ENCODE measurements at regions not wholly inside any gene's neighbourhood (a gene's known extent, or its start where the extent isn't known, plus 50 kb on each side); places are given as distances from the start of the nearest gene placed in this dataset.

- H3K36me3 ChIP-seq (replicated peaks in 1 of 2; ENCODE audit: control insufficient read depth in 1 of 2, insufficient read depth in 2 of 2, low read length in 1 of 2): no peaks in the 10 kb centered on the region
- 10% methylated on average over 2 of the region's 2 CpGs for WGBS (ENCODE audit: low lambda C conversion rate)
These were observed 106.0 kb upstream of the TRIM24 start for GRCh38 chr7:138354066-138354465.

GRCh38 chr7:138355254-138355653 is 104.8 kb upstream of the TRIM24 start:
- no peak overlapping the region for H3K9ac ChIP-seq
- H3K4me3 ChIP-seq (ENCODE audit: low read depth in 2 of 2, low read length in 1 of 2): no peak overlapping the region
- H3K79me2 ChIP-seq (ENCODE audit: insufficient read depth): no peaks in the 10 kb centered on the region
- H3K27me3 ChIP-seq (ENCODE audit: insufficient read depth): no peaks in the 10 kb centered on the region
- H3K9me2 ChIP-seq: no peaks in the 10 kb centered on the region
- no peaks in the 10 kb centered on the region for H3K4me1 ChIP-seq (ENCODE audit: control insufficient read depth in 1 of 2, insufficient read depth in 2 of 2, low read depth in 1 of 2, low read length in 1 of 2)
- CTCF ChIA-PET: interaction anchor here (0.9 to 1.8 kb wide), 3 partner anchors 9 to 11 kb away, joined by 3 to 7 read pairs (median 3); no protein-coding TSS in a partner anchor
- DNase-seq: no peak
- H4K20me1 ChIP-seq (ENCODE audit: insufficient read depth): no peaks in the 10 kb centered on the region
- 15% methylated on average over 3 of the region's 3 CpGs for WGBS (ENCODE audit: low lambda C conversion rate)
- POLR2A ChIA-PET: no interaction called here
- H3F3A ChIP-seq (replicated peaks; ENCODE audit: insufficient read depth): no peaks in the 10 kb centered on the region
- no peak overlapping the region for H3K4me2 ChIP-seq
- TF ChIP-seq FOSL2 (IDR thresholded peaks at IDR 0.05; ENCODE audit: borderline replicate concordance, low read depth): no peak
- TF ChIP-seq NRF1 (IDR thresholded peaks at IDR 0.05; ENCODE audit: low read depth, low read length): no peak
- TF ChIP-seq EZH2phosphoT487 (IDR thresholded peaks at IDR 0.05; ENCODE audit: borderline replicate concordance, low read depth): no peak
- TF ChIP-seq USF1 (IDR thresholded peaks at IDR 0.05; ENCODE audit: borderline replicate concordance, low read depth): no peak
- TF ChIP-seq RCOR1 (IDR thresholded peaks at IDR 0.05; ENCODE audit: low read length): no peak
- no peak for TF ChIP-seq FOXM1 (IDR thresholded peaks at IDR 0.05; ENCODE audit: low read depth)
- no peak for TF ChIP-seq ELF1 (IDR thresholded peaks at IDR 0.05)
- TF ChIP-seq RXRA (IDR thresholded peaks at IDR 0.05; ENCODE audit: borderline replicate concordance, low read depth): no peak
- no peak for TF ChIP-seq TEAD4 (IDR thresholded peaks at IDR 0.05; ENCODE audit: borderline replicate concordance, insufficient read depth)
- TF ChIP-seq FOXJ3 (CRISPR knock-in tag; IDR thresholded peaks at IDR 0.05): no peak
- no peak for TF ChIP-seq TCF12 (IDR thresholded peaks at IDR 0.05)
- no peak for TF ChIP-seq RAD21 (IDR thresholded peaks at IDR 0.05; ENCODE audit: low read length)
- TF ChIP-seq IRF3 (IDR thresholded peaks at IDR 0.05; ENCODE audit: low read depth, low read length): no peak
- TF ChIP-seq GATA2 (CRISPR knock-in tag; IDR thresholded peaks at IDR 0.05): no peak
- TF ChIP-seq MAX (IDR thresholded peaks at IDR 0.05; ENCODE audit: low read depth): no peak
- no peak for TF ChIP-seq RFX5 (IDR thresholded peaks at IDR 0.05; ENCODE audit: low read length)
- TF ChIP-seq JUND (IDR thresholded peaks at IDR 0.05): no peak
- TF ChIP-seq MXI1 (IDR thresholded peaks at IDR 0.05; ENCODE audit: low read depth, low read length): no peak
- no peak for TF ChIP-seq USF2 (IDR thresholded peaks at IDR 0.05; ENCODE audit: borderline replicate concordance, low read depth, low read length)
- H3K27ac ChIP-seq (ENCODE audit: low read depth in 2 of 2, low read length in 1 of 2): no peak overlapping the region
- no peaks in the 10 kb centered on the region for H3K36me3 ChIP-seq (replicated peaks in 1 of 2; ENCODE audit: control insufficient read depth in 1 of 2, insufficient read depth in 2 of 2, low read length in 1 of 2)
- H2AFZ ChIP-seq (ENCODE audit: low read depth): no peak overlapping the region
- H3K9me3 ChIP-seq: 0 out of 2 replicates have a peak, but pooled peaks cover 6% of the 10 kb centered on the region

More at GRCh38 chr7:138354066-138354465, 106.0 kb upstream of the TRIM24 start:
- H3K4me1 ChIP-seq (ENCODE audit: control insufficient read depth in 1 of 2, insufficient read depth in 2 of 2, low read depth in 1 of 2, low read length in 1 of 2): no peaks in the 10 kb centered on the region
- no peak overlapping the region for H3K27ac ChIP-seq (ENCODE audit: low read depth in 2 of 2, low read length in 1 of 2)
- H3K4me2 ChIP-seq: no peak overlapping the region
- H3K9me2 ChIP-seq: no peaks in the 10 kb centered on the region
- H2AFZ ChIP-seq (ENCODE audit: low read depth): no peak overlapping the region
- TF ChIP-seq MAX (IDR thresholded peaks at IDR 0.05; ENCODE audit: low read depth): no peak
- 0 out of 2 replicates have a peak, but pooled peaks cover 3% of the 10 kb centered on the region for H3K9me3 ChIP-seq
- no peaks in the 10 kb centered on the region for H4K20me1 ChIP-seq (ENCODE audit: insufficient read depth)
- H3K9ac ChIP-seq: no peak overlapping the region
- no peaks in the 10 kb centered on the region for H3K27me3 ChIP-seq (ENCODE audit: insufficient read depth)
- no peaks in the 10 kb centered on the region for H3K79me2 ChIP-seq (ENCODE audit: insufficient read depth)
- H3F3A ChIP-seq (replicated peaks; ENCODE audit: insufficient read depth): no peaks in the 10 kb centered on the region
- DNase-seq: no peak
- H3K4me3 ChIP-seq (ENCODE audit: low read depth in 2 of 2, low read length in 1 of 2): no peak overlapping the region
- POLR2A ChIA-PET: no interaction called here
- CTCF ChIA-PET: interaction anchor here (1.4 kb wide), 1 partner anchor 698 kb away, joined by 3 read pairs; no protein-coding TSS in a partner anchor

Measured in SK-N-SH (cell line).